ENCODE measurements at regions not wholly inside any gene's neighbourhood (a gene's known extent, or its start where the extent isn't known, plus 50 kb on each side); places are given as distances from the start of the nearest gene placed in this dataset.

DNA sequence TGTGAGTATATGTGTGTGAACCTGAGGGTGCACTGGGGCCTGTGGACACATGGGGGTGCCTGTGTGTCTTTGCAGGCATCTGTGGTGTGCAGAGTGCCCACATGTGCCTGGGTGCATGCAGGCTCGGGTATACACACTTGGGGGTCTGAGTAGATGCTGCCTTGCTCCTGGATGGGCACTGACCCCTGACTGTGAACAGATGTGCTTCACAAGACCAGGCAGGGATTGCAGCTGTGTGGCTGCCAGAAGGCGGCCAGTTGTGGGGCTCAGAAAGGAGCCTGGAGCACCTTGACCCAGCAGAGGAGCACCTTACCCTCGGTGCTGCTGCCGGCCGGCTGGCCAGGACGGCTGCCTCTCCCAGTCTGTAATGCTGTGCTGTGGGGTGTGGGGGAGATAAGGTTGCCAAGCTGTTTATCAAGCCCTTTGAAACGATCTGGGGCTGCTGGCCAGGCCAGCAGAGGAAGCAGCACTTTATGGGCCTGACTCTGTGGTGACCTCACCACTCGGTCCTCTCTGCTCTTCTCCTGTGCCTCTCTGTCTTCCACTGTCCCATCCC is 55.5 kb upstream of the MRPS22 start (continued):
- TF ChIP-seq KLF16 (IDR thresholded peaks at IDR 0.05) (peak; percentile 88), DPF2 (IDR thresholded peaks at IDR 0.05) (peak; percentile 88), RBM15 (IDR thresholded peaks at IDR 0.05; ENCODE audit: insufficient read depth, low read length) (no peak), CBX5 (IDR thresholded peaks at IDR 0.05; ENCODE audit: borderline replicate concordance, low read depth) (no peak), RBFOX2 (IDR thresholded peaks at IDR 0.05; ENCODE audit: low read depth, low read length) (peak; percentile 60), RFX5 (IDR thresholded peaks at IDR 0.05; ENCODE audit: low read depth, low read length) (no peak), STAG1 (CRISPR knock-in tag; IDR thresholded peaks at IDR 0.05; ENCODE audit: borderline replicate concordance) (no peak), FUS (optimal IDR thresholded peaks at IDR 0.05; ENCODE audit: low read depth, low read length) (no peak)
- TF ChIP-seq, protein P1, sequence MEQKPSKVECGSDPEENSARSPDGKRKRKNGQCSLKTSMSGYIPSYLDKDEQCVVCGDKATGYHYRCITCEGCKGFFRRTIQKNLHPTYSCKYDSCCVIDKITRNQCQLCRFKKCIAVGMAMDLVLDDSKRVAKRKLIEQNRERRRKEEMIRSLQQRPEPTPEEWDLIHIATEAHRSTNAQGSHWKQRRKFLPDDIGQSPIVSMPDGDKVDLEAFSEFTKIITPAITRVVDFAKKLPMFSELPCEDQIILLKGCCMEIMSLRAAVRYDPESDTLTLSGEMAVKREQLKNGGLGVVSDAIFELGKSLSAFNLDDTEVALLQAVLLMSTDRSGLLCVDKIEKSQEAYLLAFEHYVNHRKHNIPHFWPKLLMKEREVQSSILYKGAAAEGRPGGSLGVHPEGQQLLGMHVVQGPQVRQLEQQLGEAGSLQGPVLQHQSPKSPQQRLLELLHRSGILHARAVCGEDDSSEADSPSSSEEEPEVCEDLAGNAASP (IDR thresholded peaks at IDR 0.05) = no peak
- TF ChIP-seq, protein P2, sequence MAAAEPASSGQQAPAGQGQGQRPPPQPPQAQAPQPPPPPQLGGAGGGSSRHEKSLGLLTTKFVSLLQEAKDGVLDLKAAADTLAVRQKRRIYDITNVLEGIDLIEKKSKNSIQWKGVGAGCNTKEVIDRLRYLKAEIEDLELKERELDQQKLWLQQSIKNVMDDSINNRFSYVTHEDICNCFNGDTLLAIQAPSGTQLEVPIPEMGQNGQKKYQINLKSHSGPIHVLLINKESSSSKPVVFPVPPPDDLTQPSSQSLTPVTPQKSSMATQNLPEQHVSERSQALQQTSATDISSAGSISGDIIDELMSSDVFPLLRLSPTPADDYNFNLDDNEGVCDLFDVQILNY (CRISPR knock-in tag; IDR thresholded peaks at IDR 0.05) = no peak
- TF ChIP-seq, protein P3, sequence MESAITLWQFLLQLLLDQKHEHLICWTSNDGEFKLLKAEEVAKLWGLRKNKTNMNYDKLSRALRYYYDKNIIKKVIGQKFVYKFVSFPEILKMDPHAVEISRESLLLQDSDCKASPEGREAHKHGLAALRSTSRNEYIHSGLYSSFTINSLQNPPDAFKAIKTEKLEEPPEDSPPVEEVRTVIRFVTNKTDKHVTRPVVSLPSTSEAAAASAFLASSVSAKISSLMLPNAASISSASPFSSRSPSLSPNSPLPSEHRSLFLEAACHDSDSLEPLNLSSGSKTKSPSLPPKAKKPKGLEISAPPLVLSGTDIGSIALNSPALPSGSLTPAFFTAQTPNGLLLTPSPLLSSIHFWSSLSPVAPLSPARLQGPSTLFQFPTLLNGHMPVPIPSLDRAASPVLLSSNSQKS (CRISPR knock-in tag; IDR thresholded peaks at IDR 0.05) = no peak
- TF ChIP-seq, protein P4, sequence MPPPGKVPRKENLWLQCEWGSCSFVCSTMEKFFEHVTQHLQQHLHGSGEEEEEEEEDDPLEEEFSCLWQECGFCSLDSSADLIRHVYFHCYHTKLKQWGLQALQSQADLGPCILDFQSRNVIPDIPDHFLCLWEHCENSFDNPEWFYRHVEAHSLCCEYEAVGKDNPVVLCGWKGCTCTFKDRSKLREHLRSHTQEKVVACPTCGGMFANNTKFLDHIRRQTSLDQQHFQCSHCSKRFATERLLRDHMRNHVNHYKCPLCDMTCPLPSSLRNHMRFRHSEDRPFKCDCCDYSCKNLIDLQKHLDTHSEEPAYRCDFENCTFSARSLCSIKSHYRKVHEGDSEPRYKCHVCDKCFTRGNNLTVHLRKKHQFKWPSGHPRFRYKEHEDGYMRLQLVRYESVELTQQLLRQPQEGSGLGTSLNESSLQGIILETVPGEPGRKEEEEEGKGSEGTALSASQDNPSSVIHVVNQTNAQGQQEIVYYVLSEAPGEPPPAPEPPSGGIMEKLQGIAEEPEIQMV (tag; conservative IDR thresholded peaks at IDR 0.05; ENCODE audit: low read depth) = no peak
- TF ChIP-seq, protein P5, sequence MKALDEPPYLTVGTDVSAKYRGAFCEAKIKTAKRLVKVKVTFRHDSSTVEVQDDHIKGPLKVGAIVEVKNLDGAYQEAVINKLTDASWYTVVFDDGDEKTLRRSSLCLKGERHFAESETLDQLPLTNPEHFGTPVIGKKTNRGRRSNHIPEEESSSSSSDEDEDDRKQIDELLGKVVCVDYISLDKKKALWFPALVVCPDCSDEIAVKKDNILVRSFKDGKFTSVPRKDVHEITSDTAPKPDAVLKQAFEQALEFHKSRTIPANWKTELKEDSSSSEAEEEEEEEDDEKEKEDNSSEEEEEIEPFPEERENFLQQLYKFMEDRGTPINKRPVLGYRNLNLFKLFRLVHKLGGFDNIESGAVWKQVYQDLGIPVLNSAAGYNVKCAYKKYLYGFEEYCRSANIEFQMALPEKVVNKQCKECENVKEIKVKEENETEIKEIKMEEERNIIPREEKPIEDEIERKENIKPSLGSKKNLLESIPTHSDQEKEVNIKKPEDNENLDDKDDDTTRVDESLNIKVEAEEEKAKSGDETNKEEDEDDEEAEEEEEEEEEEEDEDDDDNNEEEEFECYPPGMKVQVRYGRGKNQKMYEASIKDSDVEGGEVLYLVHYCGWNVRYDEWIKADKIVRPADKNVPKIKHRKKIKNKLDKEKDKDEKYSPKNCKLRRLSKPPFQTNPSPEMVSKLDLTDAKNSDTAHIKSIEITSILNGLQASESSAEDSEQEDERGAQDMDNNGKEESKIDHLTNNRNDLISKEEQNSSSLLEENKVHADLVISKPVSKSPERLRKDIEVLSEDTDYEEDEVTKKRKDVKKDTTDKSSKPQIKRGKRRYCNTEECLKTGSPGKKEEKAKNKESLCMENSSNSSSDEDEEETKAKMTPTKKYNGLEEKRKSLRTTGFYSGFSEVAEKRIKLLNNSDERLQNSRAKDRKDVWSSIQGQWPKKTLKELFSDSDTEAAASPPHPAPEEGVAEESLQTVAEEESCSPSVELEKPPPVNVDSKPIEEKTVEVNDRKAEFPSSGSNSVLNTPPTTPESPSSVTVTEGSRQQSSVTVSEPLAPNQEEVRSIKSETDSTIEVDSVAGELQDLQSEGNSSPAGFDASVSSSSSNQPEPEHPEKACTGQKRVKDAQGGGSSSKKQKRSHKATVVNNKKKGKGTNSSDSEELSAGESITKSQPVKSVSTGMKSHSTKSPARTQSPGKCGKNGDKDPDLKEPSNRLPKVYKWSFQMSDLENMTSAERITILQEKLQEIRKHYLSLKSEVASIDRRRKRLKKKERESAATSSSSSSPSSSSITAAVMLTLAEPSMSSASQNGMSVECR (CRISPR knock-in tag; IDR thresholded peaks at IDR 0.05) = no peak
- TF ChIP-seq, protein P6, sequence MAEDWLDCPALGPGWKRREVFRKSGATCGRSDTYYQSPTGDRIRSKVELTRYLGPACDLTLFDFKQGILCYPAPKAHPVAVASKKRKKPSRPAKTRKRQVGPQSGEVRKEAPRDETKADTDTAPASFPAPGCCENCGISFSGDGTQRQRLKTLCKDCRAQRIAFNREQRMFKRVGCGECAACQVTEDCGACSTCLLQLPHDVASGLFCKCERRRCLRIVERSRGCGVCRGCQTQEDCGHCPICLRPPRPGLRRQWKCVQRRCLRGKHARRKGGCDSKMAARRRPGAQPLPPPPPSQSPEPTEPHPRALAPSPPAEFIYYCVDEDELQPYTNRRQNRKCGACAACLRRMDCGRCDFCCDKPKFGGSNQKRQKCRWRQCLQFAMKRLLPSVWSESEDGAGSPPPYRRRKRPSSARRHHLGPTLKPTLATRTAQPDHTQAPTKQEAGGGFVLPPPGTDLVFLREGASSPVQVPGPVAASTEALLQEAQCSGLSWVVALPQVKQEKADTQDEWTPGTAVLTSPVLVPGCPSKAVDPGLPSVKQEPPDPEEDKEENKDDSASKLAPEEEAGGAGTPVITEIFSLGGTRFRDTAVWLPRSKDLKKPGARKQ (CRISPR knock-in tag; IDR thresholded peaks at IDR 0.05) = no peak
- TF ChIP-seq, protein P7, sequence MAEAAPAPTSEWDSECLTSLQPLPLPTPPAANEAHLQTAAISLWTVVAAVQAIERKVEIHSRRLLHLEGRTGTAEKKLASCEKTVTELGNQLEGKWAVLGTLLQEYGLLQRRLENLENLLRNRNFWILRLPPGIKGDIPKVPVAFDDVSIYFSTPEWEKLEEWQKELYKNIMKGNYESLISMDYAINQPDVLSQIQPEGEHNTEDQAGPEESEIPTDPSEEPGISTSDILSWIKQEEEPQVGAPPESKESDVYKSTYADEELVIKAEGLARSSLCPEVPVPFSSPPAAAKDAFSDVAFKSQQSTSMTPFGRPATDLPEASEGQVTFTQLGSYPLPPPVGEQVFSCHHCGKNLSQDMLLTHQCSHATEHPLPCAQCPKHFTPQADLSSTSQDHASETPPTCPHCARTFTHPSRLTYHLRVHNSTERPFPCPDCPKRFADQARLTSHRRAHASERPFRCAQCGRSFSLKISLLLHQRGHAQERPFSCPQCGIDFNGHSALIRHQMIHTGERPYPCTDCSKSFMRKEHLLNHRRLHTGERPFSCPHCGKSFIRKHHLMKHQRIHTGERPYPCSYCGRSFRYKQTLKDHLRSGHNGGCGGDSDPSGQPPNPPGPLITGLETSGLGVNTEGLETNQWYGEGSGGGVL (CRISPR knock-in tag; IDR thresholded peaks at IDR 0.05) = no peak
